A673 (cell line): ENCODE measurements at regions not wholly inside any gene's neighbourhood (a gene's known extent, or its start where the extent isn't known, plus 50 kb on each side); places are given as distances from the start of the nearest gene placed in this dataset.

Experiments used
- EZH2 ChIP-seq: fragments of 200-600 bp; sonication (generic); IDR thresholded peaks from 2 replicates; pipeline ENCODE4 v1.6.1; 2017; ENCODE audit warnings: borderline replicate concordance, low read depth, mild to moderate bottlenecking, mixed read lengths, antibody characterized with exemption, low read length; ENCODE audit not compliant: poor library complexity, severe bottlenecking
- TF ChIP-seq, protein P1 (sequence below): fragments of 300-800, 200-600 bp; sonication (generic); conservative IDR thresholded peaks from 2 replicates; pipeline ENCODE4 v1.5.1; 2017; ENCODE audit warnings: low read depth, mild to moderate bottlenecking, antibody characterized with exemption, low read length, moderate library complexity, mixed read lengths

DNA sequence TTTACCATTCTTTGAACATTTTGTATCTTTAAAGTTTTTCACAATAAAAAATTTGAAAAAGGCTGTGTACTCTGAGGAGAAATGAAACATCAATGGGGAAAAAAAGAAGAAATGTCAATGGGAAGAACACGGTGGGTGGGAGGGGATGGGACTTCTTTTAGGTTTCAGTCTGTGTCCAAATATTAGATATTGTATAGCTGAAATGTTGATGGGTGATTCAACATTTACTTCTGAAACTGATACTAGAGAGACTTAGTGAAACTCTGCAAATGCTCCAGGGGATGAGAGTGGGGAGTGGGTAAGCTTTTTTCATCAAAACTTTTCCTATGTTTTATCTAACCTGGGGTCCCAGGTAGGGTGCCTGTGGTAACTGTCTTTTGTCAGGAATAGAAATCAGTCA, 311.9 kb downstream of the MAN2A1 start:
- TF ChIP-seq, protein P1, sequence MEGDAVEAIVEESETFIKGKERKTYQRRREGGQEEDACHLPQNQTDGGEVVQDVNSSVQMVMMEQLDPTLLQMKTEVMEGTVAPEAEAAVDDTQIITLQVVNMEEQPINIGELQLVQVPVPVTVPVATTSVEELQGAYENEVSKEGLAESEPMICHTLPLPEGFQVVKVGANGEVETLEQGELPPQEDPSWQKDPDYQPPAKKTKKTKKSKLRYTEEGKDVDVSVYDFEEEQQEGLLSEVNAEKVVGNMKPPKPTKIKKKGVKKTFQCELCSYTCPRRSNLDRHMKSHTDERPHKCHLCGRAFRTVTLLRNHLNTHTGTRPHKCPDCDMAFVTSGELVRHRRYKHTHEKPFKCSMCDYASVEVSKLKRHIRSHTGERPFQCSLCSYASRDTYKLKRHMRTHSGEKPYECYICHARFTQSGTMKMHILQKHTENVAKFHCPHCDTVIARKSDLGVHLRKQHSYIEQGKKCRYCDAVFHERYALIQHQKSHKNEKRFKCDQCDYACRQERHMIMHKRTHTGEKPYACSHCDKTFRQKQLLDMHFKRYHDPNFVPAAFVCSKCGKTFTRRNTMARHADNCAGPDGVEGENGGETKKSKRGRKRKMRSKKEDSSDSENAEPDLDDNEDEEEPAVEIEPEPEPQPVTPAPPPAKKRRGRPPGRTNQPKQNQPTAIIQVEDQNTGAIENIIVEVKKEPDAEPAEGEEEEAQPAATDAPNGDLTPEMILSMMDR = no peak
- TF ChIP-seq EZH2 = no peak
